UCSD-AML1 (cell line): ENCODE measurements at regions not wholly inside any gene's neighbourhood (a gene's known extent, or its start where the extent isn't known, plus 50 kb on each side); places are given as distances from the start of the nearest gene placed in this dataset.
"Not testable (repeated sequence)": the region's sequence is repeated elsewhere in the genome, so short reads cannot be mapped to it uniquely, and the experiment has no call there.

Experiments
- DNase-seq: peaks from one replicate; lab custom pipeline; 2025; ENCODE audit not compliant: unreplicated experiment; lab: John Stamatoyannopoulos, UW

DNA sequence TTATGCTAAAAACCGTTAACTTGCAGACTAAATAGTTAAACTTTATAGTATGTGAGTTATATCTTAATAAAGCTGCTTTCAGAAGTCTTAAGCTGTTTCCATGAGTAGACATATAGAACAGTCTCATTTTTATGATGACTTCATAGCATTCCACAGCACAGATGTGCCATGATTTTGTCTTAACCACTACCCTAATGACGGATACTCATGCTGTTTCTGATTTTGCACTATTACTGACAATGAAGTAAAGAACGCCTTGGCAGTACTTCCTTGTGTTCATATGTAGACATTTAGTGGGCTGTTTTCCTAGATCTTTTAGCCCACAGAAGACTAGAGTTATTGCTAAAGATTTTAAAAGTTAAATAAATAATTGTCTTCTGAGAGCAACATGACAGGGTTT is 175.6 kb upstream of the RAB6C start:
- no peak for DNase-seq

DNA sequence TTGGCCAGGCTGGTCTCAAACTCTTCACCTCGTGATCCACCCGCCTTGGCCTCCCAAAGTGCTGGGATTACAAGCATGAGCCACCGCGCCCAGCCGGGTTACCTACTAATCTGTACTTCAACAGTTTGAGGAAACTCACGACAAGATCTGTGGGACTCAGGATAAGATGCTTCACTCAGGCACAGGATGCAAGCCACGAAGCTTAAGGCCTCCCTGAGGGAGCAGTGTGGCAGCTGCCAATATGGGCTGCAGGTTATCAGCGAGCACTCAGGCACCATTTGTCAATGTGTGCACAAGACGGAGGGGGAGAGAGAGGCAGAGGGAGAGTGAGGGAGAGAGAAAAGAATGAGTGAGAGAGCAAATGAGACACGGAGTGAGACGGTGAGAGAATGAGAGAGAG is 173.6 kb upstream of the RAB6C start:
- DNase-seq: no peak

DNA sequence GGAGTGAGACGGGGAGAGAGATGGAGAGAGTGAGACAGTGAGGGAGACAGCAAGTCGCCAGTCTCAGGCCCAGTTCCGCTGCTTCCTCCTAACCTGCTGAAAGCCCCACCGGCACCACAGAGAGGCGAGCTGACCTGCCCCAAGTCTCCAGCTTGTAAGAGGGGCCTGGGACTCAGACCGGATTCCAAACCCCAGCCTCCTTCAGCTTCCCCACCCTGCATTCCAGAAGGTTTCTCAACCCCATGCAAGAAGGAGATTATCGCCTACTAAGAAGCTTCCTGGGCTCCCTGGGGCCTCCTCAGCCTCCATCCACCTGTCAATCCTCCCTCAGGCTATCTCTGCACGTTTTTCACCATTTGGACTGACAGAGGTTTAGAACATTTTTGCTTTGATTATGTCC is 173.1 kb upstream of the RAB6C start:
- no peak for DNase-seq

DNA sequence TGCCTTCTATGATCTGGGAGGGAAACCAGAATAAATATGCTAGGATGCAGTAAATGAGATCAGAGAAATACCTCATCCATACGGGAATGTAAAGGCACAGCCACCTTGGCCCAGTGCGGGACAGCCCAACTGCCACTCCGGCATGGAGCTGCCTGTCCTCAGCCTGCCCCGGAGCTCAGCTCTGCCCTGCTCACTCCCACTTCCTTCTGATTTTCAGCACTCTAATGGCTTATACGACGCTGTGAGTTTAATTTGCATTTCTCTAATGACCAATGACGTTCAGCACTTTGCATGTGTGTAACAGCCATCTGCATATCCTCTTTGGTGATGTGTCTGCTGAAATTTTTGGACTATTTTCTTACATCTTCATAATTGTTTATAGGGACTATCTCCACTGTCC is 172.5 kb upstream of the RAB6C start:
- DNase-seq: no peak

DNA sequence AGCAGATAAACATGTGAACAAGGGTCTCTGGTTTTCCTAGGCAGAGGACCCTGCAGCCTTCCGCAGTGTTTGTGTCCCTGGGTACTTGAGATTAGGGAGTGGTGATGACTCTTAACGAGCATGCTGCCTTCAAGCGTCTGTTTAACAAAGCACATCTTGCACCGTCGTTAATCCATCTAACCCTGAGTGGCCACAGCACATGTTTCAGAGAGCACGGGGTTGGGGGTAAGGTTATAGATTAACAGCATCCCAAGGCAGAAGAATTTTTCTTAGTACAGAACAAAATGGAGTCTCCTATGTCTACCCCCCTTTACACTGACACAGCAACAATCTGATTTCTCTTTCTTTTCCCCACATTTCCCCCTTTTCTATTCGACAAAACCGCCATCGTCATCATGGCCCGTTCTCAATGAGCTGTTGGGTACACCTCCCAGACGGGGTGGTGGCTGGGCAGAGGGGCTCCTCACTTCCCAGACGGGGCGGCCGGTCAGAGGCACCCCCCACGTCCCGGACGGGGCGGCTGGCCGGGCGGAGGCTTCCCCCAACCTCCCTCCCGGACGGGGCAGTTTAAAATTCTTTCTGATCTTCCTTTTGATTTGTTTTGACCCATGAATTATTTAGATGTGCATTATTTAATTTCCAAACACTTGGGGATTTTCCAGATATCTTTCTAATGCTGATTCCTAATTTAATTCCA is 171.7 kb upstream of the RAB6C start:
- DNase-seq: not testable (repeated sequence)

DNA sequence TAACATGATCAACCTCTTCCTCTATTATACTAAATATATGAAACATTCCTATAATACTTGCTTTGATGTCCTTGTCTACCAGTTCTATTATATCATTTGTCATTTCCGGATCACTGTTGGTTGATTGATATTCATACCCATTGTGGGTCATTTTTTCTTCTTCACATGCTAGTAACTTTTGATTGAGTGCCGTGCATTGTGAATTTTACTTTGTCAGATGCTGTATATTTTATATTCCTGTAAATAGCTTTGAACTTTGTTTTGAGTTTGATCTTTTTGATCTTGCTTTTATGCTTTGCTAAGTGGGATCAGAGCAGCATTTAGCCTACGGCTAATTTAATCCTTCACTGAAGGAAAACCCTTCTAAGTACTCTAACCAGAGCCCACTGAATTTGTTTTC is 168.9 kb upstream of the RAB6C start:
- DNase-seq: no peak

DNA sequence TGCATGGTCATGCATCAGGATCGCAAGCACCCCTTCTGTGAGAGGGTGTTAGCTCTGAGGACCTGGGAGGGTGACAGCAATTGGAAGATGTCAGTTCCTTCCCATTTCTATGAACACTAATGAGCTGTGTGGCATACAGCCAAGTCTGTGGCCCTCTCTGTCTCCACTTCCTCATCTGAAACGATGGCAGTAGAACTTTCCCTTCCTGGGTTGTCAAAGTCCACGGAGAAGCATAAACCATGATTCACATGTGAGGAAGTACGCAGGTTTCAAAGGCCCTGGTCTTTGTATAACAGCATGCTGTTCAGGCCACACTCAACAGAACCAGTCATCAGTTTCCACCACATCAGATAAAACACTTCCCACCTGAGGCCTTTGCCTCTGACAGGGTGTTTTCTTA is 167.4 kb upstream of the RAB6C start:
- peak; percentile 63 for DNase-seq

DNA sequence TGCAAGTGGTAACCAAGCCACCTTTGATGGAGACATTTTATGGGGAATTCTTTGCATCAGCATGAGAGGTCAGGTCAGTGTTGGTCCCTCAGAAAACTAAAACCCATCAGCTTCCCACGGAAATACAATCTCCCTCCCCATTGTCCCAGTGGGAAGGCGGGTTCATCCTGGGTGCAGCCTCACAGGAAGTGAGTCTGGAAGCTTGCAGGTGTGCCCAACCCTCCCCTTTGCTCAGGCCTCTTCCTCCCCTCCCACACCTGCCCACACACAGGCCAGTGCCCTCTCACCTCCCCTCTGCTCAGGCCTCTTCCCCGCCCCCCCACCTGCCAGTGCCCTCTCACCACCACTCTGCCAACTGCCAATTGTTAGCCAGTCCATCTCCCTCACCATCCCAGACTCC is 166.8 kb upstream of the RAB6C start:
- no peak for DNase-seq

DNA sequence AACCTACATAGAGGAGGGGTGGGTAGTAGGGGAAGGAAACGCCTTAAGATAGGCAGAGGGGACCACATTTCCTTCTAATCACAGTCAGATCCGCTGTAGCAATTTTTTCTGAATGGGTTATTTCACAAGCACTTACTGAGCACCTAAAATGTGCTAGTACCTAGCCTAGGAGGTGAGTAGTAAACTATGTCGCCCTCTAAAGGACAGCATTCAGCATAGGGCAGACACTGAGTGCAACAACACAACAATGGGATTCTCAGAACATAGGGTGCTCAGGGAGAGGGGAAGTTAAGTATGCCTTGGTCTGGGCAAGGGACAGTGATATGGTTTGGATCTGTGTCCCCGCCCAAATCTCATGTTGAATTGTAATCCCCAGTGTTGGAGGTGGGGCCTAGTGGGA is 166.1 kb upstream of the RAB6C start:
- DNase-seq: no peak

DNA sequence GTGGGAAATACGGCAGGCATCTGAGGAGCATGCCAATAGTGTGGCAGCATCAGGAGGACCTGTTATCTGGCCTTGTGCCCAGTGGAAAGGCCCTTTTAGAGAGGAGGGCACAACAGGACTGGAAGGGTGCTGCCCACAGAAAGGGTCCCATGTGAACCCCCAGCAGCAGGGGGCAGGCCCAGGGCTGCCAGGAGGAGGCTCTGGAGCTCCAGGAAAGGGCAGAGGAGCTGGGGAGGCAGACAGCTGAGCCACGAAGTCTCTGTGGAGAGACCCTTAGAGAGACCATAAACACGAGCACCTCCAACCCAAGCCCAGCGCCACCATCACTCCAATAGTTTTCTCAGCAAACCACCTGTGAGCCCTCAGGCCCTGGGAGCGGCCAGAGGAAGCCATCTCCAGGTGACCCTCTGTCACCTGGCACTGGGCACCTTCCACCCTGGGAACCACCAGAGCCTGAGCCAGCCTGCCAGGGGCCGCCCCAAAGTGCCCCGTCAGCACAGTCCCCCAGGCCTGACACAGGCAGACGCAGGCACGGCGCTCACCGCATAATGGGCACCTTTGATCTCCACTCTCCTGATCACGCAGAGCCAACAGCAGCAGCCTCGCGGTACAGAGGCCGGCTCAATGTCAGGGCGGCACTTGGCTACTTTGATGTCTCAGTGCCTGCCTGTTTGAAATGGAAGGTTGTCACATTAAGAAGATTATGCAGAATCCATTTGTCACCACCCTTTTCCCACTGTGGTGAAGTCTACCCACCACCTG is 162.5 kb upstream of the RAB6C start:
- DNase-seq: no peak

DNA sequence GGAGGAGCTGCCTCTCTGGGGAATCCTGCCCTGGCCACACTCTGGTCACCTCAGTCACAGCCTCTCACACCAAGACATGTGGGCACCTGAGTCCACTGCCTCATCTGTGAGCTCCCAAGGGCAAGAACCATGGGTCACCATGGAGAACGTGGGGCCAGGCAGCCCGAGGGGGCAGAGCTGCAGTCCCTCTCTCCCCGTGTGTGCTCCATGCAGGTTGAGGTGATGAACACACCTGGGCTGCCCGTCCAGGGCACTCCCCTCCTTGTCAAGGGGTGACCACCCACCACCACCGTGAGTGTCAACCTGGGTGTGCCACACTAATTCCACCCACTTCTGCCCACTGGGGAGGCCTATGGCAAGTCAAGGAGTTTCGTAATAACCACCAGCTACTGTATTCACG is 159.6 kb upstream of the RAB6C start:
- DNase-seq: no peak

DNA sequence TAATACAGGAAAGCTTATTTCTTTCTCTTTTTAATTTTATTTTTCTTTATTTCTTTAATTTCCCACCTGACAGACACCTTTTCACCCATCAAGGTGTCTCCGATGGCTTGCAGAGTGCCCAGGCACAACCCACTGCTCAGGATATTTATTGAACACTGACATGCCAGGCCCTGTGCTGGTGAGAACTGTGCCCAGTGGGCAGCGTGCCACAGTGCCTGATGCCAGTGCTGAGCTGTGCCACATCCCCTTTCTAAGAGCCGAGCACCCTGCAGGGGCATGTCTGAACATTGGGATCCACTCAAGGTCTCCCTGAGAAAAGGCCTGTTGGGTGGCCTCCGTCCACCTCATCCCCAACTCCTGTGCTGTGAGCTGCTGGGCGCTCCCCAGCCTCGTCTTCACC is 158.6 kb upstream of the RAB6C start:
- DNase-seq: no peak

DNA sequence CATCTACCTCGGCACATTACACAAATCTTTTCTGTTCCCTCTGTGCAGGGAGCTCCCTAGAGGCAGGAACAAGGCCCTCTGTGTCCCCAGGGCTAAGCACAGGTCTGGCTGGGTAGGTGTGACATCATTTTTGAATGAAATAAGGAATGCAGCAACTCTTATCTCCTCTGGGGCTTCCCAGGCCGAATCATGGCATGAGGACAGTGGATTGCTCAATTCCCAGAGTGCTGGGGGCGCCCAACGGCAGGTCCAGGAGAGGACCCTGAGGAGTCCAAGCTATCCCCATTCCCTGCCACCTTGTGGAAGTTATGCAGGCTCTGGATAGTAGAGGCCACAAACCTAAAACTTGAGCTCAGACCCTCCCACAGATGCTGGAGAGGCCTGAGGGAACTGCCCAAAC is 158.0 kb upstream of the RAB6C start:
- no peak for DNase-seq

DNA sequence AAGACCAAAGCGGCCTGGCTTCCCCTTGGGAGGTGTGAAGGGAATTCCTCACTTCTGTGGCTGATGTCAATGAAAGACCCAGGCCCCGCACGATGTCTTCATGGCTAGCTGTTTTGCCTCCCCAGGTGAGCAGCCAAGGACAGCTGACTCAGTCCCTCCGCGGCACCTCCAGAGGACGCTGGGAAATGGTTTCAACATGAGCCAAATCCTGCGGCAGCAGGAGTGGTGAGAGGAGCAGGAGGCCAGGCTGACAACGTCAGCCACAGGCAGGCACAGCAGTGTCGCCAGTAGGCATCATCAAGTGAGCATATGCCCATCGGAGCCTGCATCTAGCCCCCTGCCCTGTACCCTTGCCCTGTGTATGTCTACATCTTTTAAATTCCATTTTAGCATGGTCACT is 156.4 kb upstream of the RAB6C start:
- no peak for DNase-seq

DNA sequence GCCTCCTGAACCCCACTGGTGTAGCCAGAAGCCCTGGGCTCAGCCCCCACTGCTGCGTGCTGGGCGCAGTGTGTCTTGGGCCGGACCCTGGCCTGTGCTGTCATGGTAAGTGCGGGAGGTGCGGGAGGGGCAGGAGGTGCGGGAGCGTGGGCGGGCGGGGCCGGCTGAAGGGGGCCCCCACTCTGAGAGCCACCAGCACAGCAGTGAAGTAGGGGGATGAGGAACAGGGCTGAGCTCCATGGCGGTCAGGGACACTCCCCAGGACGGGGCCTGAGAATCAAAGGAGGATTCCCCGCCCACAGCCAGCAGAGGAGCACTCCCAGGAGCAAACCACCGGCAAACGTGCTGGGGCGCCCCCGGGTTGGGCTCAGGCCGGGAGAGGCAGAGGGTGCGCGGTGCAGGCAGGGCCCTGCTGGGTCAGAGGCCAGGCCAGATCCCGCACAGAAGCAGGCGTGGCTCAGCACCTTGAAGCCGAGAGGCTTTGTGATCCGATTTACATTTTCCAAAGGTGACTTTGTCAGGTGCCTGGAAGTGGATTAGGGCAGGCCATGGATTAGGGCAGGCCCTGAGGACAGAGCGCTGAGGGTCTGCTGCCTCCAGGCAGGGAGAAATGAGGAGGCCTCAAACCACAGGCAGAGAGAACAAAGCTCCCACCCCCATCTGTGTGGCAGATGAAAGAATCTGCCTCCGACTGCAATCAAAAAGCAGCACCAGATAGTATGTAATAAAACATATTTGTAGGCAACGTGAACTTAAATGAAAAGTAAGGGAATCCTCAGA is 152.0 kb upstream of the RAB6C start:
- DNase-seq: no peak

DNA sequence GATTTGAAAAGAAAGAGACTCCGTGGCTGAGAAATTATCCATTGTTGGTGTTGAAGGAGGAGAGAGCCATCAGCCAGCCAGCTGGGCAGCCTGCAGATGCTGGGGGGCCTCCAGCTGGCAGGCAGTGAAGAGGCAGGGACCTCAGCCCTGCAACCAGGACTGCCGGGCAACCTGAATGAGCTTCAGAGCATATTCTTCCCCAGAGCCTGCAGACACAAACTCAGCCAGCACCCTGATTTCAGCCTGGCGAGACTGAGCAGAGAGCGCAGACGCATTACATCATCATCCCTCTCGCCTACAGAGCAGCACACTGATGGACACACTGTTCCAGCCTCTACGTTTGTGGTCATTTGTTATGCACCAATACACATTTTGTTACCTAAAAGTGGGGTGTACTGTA is 150.7 kb upstream of the RAB6C start:
- no peak for DNase-seq

DNA sequence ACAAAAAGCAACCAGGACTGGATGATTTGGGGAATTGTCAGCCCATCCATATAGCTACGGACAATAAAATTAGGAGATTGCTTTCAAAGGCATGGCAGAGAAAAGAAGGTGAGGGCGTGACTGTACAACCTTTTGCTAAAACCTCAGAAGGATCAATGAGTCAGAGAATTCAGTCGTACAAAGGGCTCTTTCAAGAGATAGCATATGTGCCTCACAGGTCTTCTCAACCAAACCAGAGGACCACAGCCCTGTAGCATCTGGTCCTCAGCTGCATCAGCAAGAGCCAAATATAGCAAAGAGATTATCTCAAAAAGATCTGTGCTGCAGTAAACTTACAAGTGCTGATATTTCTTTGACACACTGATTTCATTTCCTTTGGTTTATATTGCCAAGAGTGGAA is 149.9 kb upstream of the RAB6C start:
- no peak for DNase-seq

DNA sequence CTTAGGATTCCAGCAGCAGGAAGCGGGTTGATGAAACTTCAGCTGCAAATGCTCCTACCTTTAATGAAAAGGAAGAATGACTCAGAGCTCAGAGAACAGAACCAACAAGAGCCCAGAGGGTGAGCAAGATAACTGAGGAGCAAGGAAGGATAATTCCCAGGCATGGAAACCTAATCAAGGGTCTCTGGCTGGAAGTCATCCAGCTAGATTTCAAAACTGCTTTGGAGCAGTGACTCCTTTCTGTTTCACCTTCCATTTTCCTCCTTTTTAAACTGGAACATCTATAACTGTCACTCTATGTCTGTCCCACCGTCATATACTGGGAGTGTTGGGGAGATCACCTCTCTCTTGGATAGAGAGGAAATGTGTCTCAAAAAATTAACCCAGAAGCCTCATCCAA is 148.4 kb upstream of the RAB6C start:
- no peak for DNase-seq

DNA sequence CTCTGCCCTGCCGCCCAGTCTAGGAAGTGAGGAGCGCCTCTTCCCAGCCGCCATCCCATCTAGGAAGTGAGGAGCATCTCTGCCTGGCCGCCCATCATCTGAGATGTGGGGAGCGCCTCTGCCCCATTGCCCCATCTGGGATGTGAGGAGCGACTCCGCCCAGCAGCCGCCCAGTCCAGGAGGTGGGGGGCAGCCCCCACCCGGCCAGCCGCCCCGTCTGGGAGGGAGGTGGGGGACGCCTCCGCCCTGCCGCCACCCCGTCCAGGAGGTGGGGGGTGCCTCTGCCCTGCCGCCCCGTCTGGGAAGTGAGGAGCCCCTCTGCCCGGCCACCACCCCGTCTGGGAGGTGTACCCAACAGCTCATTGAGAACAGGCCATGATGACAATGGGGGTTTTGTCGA is 146.0 kb upstream of the RAB6C start:
- not testable (repeated sequence) for DNase-seq

DNA sequence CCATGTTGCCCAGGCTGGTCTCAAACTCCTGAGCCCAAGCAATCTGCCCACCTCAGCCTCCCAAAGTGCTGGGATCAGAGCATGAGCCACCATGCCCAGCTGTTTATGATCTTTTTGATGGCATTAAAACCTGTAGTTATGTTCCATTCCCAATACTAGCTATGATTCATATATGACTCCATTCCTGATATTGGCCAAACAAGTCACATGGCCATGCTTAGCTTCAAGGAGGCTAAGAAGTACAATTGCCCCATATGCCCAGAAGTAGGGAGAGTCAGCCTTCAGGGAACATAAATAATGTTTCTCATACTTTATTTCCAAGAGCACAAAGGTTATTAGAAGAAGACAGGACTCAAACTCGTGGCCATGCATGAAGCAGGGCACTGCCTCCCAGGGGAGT is 132.4 kb upstream of the RAB6C start:
- DNase-seq: no peak

DNA sequence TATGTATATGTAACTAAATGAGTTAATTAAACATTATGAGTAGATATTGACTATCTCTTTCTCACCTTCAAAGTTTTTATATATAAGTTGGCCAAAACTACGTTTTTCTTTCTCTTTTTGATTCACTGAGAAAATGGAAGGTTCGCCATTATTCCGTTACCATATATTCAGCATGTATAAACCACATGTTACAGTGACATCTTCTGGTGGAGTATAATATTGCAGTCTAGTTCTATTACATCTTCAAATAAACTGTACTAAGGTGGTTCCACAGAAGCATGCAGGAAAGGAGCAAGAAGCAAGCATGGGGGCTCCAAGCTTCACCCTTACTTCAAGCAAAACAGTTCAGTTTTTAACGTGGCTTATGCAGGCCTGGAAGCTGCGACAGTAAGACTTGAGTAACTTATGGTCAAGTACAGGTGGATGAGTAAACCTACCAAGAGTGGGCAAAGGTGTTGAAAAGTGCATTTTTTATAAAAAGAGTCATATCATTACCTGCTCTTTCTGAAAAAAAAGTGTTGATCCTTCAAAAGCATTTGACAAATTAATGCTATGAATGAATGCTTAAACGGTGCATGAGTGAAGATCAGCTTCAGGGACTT is 129.8 kb upstream of the RAB6C start:
- no peak for DNase-seq

DNA sequence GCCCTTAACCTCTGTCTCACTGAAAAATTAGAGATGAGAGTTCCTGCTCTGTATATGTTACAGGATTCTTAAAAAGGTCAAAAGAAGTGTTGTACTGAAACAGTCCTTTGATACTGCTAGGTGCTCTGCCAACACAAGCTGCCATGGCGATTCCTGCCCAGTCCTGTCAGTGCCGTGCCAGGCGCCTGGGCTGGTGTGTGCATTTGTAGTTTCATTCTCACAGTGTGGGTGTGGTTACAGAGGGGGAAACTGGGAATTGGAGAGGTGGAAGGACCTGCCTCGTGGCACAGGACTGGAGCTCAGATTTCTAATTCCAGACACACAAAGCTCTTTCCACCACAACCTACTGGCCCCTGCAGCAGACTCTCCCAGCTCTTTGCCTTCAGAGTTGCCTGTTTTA is 122.3 kb upstream of the RAB6C start:
- no peak for DNase-seq
